Stimulated activated CD4-positive, alpha-beta T cell treated with anti-CD3 and anti-CD28 coated beads, Interleukin-1b, Interleukin-23, amount 100 ng/mL, for 4 hours (primary cell): ENCODE measurements at regions not wholly inside any gene's neighbourhood (a gene's known extent, or its start where the extent isn't known, plus 50 kb on each side); places are given as distances from the start of the nearest gene placed in this dataset.

Source experiments
- DNase-seq, 2 donors: peaks; one replicate each; pipeline ENCODE4 v3.0.0-alpha.2; 2020; ENCODE audit warnings: low read depth in 2 of 2

DNA sequence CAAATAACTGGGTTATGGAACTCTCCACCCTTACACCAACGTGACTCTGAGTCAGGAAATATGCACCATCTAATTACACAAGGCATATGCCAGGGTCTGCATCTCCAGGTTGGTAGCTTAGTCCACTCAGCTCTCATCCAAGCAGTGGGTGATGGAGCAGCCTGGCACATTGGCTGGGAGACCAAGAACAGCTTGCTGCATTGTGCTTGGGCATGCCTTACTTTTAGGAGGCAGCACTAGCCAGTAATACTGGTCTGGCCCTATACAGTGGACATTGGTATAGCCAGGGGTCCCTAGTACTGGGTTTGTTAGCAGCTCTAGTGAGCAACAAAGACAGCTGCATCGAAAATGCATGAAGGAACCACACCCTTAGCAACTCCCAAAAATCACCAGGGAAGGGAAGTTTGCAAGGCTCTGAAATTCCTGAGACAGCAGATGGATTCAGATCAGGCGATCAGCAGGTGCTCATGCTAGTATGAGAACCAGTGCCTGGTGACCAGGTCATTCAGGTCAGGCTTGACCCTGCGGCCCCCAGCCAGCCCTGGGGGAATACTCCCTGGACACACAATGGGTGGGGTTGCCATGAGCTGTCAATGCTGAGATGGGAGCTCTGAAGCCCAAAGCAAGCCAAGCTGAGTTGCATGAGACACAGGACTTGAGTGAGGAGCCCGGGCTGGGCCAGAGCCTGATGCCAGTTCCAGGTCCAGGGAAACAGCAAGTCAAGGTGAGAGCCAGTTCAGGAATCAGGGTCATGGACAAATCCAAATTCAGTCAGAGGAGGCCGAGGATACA lies 217.9 kb upstream of the ZMIZ1 start:
- no peak for DNase-seq

DNA sequence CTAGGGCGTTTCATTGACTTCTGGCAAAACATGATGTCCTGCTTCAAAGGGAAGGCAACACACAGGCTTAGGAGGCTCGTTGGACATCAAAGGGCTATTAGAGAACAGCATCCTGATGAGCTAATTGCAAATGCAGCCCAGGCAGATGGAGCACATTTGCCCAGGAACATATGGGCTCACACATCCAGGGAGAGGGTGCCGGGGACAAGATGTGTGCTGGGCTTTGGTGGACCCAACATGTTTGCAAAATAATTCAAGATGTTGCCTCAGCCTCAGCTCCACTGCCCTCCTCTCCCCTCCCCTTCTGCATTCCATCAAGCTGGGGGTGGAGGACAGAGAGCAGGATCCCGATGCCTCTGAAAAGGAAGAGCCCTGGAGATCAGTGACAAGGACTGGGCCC lies 217.1 kb upstream of the ZMIZ1 start:
- DNase-seq, result no peak

DNA sequence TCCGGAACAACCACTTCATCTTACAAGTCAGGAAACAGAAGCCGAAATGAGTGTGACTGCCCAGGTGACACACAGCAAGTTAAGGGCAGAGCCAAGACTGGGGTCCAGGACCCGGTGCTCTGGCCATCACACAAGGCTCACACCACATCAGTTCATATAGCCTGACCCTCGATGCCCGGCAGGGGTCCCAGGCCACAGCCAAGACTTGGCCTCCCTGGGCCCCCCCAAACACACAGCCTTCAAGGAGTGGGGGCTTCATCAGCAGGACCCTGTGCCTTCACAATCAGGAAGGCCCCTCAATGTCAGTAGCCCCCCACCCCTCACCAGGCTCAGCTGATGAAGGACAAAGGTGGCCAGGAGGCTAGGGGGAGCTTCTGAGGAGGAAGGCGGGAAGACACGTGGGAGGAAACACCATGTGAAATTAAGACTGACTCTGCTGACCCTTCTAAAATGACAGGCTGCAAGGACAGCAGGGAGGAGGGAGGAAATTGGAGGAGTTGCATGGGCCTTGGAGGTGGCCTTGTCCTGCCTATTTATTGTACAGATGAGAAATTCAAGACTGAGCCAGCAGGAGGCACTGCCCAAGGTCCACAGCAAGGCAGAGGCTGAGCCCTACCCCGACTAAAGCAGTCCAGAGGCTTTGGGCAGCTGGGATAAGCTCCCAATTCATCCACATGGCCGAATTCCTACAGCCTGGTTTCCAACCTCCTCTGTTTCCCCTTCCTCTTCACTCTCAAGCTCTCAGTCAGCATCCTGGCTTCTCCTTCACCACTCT lies 216.1 kb upstream of the ZMIZ1 start:
- no peak for DNase-seq

DNA sequence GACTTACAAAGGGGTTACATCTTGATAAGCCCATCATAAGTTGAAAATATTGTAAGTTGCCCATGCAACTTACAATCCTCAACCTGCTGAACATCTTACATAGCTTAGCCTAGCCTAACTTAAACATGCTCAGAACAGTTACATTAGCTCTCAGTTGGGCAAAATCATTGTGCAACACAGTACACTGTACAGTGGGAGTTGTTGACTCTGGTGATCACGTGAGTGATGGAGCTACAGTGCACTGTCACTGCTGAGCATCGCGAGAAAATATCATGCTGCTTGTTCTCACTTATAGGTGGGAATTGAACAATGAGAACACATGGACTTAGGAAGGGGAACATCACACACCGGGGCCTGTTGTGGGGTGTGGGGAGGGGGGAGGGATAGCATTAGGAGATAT lies 214.9 kb upstream of the ZMIZ1 start:
- DNase-seq, result no peak

DNA sequence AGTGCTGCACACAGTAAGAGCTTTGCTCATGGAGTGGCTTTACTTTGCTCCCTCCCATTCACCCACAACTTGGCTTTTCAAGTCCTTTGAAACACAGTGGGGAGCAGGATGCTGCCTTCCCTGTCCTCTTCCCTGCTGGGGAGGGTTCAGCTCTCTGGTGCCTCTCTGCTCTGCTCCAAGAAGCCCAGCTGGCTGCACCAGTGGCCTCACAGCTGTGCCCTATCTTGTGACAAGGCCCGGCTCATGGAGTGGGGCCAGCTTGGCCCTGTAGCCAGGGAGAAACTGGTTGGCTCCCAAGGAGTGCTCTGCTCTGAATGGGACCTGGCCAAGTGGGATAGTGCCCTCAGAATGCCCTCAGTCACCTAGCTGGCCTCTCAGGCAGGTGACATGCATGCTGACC lies 212.3 kb upstream of the ZMIZ1 start:
- no peak for DNase-seq

DNA sequence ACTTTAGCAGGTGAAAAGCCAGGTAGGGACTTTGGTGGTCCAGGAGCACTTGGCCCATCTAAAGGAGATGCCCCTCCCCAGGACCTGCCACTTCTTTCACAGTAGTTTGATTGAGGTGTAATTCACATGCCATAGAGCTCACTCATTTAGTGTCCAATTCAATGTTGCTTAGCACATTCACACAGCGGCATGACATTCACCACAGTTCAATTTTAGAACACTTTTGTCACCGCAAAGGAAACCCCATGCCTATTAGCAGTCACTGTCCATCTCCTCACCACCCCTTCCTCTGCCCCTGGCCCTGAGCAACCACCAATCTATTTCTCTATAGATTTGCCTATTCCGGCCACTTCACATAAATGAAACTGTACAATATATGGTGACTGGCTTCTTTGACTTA lies 211.6 kb upstream of the ZMIZ1 start:
- DNase-seq, result no peak

DNA sequence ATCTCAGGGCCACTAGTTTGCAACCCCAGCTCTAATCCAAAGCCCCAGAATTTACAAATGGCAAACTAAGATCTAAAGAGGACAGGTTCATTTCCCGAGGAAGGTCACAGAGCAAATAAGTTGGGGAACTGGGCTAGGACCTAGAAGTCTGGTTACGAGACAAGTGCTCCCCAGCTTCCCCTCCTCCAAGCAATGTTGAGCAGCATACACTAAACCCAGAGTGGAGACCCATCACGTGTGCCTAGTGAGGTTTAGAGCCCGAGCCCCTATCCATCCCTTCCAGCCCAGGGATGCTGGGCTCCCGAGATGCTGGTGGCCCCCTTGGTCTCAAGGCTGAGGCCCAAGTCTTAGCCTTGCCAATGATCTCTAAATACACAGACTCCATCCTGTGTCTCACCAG lies 209.5 kb upstream of the ZMIZ1 start:
- DNase-seq, result no peak

DNA sequence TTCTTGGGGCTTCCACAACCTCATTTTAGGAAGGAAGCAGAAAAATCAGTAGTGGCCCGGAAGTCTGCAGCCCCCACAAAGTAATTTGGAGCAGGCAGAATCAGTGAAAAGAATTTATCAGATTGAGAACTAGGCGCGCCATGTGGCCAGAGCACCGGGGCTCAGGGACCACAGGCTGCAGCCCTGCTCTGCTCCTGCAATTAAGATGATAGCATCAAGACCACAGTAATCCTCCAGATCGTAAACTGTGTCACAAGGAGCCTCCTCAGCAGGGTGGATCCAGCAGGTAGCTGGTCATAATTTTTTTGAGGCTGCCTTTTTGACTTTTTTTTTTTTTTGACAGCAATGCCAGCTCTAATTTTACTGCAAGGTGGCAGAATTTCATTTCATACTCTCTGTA lies 209.0 kb upstream of the ZMIZ1 start:
- DNase-seq, result no peak

DNA sequence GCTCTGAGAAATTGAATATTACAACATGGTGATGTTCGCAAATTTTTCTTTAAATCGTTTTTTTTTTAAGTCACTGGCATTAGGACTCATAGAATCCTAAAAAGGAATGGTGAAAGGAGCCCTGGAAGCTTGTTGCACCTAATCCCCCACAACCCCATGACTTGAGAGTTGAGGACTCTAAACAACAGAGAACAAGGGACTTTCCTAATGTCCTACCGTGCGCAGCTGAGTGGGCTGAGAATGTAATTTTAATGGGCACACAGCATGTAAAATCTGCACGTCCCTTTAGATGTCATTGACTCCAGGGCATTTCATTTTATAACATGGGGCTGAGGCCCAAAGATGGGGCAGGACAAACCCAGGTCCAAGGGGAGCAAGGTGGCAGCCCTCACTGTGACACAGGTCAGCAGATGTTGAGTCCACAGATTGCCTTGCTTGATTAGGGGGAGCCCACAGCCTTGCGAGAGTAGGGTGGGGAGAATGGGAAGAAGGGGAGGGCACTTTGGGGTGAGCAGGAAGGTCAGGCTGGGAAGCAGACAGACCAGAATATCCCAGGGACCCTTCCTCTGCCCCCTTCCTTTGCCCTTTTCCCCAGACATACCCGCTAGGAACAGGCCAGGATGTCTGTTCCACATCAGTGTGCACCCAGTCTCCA lies 208.4 kb upstream of the ZMIZ1 start:
- DNase-seq, result no peak

DNA sequence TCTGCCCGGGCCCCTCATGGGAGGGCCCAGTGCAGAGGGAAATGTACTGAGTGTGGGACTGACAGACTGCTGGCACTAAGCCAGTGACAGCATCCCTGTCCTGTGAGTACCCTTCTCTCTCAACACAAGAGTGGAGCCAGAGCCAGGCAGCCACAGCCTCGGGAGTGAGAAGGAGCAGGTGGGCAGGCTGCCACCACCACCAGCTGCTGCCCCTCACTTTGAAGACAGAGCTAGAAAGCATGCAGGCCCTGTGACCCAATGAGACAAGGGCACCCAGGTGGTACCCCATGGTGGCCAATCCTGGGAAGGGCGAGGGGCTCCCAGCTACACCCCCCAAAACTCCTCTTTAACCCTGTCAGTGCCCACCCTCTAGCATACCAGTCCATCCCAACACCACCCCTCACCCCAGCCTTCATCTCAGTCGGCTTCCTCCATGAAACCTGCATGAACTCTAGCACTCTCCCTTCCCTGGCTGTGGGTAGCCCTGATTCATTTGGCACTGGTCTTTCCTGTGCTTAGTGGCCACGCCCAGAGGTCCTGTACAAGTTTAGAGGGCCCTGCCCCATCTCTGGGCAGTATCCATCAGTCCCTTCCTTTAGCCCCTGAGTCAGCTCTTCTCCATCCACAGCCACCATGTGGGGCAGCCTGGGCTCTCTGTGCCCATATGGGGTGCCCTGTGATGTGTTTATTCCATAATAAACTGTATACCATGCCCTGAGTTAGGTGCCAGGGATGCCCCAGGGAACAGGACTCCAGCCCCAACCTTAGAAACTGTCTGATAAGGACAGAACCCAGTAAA lies 207.0 kb upstream of the ZMIZ1 start:
- no peak for DNase-seq

DNA sequence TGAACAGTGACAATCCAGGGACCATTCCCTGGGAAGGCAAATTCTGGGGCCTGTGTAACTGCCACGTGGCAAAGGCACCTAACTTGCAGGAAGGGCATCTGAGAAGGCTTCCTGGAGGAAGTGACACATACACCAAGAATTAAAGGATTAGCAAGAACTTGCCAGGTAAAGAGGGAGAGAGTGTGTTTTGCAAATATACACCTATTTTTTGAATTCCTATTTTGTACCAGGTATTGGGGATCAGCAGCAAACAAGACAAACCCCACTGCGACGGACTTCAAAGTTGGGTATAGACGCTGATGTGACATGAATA lies 206.5 kb upstream of the ZMIZ1 start:
- DNase-seq, result no peak

DNA sequence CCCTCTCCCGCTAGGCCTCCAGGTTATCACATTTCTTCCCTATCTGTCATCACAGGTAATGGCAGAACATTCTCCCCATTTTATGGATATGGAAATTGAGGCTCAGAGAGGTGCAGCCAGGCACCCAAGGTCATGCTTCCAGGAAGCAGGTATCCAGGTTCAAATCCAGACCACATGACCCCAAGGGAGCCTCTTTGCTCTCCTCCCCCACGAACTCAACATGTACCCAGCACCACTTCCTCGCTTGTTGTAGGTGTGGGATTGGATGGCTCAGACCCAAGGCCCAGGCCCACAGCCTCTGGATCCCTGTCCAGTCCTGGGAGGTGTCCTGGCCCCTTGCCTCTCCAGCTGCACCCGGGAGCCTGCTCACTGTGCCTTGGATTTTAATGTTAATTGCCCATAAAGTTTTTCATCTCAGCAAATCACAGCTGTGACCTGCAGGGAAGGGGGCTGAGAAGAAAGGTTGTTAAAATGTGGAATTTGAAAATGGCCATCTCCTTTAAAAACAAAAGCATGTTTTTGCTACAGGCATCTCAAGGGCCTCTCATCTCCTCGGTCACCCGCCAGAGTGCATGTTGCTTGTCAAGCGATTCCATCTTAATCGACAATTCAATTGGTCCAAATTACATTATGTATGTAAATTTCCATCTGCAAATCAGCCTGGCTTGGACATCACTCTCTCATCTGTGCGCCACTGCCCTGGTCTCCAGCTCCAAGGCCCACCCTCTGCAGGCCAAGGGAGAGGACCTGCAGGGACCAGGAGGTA lies 205.4 kb upstream of the ZMIZ1 start:
- no peak for DNase-seq

DNA sequence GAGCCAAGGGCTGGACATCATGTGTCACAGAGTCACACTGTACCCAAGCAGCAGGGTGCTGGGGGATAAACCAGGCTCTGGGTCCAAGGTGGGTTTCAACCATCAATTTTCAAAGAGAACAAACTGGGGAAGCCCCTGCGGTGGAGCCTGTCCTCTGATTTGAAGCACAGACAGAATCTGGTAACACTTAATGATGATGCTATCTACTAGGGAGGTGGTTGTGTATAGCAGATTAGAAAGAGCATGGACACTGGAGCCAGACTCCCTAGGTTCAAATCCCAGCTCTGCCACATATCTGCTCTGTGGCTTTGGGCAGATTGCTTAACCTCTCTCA lies 204.9 kb upstream of the ZMIZ1 start:
- no peak for DNase-seq

DNA sequence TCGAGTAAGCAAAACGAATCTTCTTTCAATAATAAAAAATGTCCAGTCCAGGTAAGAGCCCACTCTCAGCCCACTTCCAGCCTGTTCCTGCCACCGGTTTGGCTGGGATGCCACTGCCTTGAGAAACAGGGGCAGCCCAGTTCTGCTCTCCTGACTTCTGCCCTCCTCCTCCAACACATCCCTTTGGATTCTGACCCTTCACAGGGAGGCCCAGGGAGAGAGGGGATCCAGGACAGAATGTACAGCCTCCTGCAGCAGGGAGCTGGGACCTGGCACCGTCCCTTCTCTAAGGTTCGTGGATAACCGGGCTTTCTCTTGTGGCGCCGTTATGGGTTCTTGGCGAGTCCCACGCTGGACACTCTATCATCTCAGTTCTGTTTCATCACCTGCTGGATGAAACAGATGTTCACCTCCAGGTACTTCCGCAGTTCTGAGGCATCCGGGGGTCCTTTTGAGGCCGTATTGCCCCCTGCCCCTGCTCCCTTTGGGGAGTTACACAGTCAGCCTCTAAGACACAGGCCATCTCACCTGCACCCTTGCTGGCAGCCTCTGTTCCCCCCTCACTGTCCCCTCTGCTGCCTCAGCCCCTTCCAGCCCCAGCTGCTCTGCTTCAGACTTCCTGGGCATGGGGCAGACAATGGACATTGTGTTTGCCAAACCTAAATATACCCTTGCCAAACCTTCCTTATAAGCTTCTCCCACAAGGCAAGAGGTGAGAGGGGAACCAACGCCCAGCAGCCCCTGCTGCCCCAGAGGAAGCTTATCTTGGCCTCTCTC lies 203.8 kb upstream of the ZMIZ1 start:
- no peak for DNase-seq

DNA sequence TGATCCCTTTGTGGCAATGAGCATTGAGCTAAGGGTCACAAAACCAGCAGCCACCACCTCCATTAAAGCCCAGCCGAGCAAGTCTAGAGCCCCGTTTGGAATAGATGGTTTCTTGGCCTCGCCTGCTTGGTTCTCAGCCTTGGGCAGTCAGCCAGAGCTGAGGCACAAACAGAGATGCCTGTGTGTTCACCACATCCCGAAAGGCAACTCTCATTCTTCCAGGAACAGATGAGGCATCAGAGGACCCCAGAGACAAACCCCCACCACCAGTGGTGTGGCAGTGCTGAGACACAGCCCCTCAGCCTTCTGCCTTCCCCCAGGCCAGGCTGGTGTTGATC lies 203.3 kb upstream of the ZMIZ1 start:
- no peak for DNase-seq

DNA sequence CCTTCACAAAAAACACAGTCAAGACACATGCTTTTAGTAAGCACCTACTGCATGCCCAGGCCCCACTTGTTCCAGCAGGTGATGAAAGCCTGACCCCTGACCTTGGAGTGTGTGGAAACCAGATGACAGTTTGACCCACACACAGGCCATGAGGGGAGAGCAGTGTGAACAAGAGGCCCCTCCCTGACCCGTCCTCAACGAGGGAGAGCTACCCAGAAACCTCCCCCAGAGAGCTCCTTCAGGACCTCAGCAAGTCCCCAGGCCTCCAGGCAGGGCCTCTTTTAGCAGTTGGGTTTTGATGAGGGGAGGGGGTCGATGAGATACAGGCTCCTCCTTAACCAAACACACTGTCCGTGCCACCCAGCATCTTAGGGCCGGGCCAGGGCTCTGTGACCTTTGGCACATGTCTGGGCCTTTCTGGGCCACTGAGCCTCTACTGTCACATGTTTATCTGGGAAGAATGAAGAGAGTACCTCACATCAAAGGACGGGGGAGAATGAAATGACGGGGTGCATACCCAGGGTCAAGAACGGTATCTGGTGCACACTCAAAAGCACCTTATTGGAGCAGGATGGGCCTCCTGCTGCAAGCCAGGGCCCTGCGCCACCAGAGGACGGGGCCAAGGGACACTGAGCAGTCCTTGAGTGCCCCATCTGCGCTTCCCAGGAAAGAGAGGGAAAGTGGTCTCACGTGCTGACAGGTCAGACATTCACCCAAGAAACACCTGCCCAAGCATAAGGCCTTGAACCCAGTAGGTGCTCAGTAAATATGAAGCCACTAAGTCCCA lies 202.6 kb upstream of the ZMIZ1 start:
- no peak for DNase-seq

DNA sequence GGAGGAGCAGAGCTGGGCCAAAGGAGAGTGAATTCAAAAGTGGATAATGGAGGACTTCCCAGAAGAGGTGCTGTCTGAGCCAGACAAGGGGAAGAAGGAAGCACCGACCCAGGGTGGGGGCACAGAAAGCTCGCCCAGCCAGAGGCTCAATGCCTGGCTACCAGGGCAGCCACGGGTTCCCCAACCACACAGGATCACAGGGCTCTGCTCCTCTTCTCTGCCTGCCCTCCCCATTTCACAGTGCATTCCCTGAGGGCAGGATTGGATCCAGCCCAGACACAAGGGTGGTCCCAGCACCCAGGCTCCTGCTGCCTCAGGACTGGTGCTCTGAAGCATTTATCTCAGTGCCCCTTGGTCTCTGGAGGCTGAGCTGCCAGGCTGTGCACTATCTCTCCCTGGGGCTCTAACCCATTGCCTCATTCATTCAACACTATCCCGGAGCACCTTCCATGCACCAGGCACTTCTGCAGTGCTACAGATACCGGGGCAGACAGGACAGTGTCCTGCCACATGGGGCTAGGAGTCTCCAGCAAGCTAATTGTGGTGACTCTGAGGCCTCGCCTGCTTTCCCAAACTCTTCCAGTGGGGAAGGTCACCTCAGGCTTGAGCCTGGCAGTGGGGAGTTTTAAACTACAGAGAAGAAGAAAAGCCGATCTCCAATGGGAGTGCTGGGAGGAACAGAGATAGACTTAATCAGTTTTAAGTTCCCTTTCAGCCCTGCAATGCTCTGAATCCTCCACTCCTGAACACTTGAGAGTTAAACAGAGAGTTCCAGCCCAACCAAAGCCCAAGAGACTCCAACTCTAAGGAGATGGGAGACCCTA lies 201.8 kb upstream of the ZMIZ1 start:
- DNase-seq, result no peak

DNA sequence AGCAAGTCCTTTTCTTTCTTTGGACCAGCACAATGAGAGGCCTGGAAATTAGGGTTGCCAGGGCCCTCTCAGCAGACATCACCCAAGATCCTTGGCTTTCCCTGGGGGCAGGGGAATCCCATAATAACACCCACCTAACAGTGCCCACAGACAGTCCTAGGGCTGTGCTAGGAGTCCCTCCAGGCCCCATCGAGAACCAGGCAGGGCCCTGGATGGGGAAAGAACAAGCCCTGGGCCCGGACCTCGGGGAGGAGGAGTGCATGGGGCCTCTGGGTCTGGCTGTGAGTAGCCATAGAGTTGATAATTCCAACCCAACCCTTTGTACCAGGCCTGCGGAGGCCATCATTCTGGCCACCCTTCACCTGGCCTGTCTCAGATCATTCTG lies 201.2 kb upstream of the ZMIZ1 start:
- no peak for DNase-seq

DNA sequence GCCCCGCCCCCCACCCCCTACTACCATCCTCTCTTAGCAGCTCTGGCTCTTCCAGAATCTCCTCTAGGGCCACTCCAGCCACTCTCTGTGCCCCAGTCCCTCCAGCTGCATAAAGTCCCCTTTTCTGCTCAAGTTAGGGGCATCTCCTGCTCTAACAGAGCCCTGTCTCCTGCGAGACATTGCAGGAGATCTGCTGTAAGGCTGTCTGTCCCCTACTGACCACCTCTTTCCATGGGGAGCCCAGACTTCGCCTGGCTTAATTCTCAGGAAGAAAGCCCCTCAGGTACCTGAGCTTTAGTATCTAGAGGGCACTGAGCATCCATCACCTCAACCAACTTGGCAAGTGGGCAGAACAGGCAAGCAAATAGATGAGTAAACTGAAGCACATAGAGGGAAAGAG lies 200.7 kb upstream of the ZMIZ1 start:
- no peak for DNase-seq
